ENCODE measurements at regions not wholly inside any gene's neighbourhood (a gene's known extent, or its start where the extent isn't known, plus 50 kb on each side); places are given as distances from the start of the nearest gene placed in this dataset.

GRCh38 chr12:42904683-42905418 lies 315.3 kb upstream of the PRICKLE1 start:
- no peaks in the 10 kb centered on the region for H3K79me2 ChIP-seq (ENCODE audit: control insufficient read depth, insufficient read depth, low read length)
- H3K27me3 ChIP-seq (replicated peaks in 1 of 2; ENCODE audit: control insufficient read depth in 2 of 2, insufficient read depth in 2 of 2, low read length in 1 of 2) = no peaks in the 10 kb centered on the region
- no peak overlapping the region for H2AFZ ChIP-seq (ENCODE audit: control insufficient read depth, low read depth, low read length)
- no peak overlapping the region for H3K4me3 ChIP-seq
- no peaks in the 10 kb centered on the region for H3K36me3 ChIP-seq (ENCODE audit: control insufficient read depth in 2 of 2, insufficient read depth in 2 of 2, low read length in 1 of 2)
- no peak for DNase-seq (ENCODE audit: low read depth, low spot score)
- no peaks in the 10 kb centered on the region for H3K4me1 ChIP-seq (ENCODE audit: control insufficient read depth, insufficient read depth, low read length)
- SMC1A ChIA-PET (ENCODE audit: uncharacterized antibody, unreplicated experiment) = interaction anchor here (0.7 kb wide), 1 partner anchor 22 kb away, joined by 3 read pairs; no protein-coding TSS in a partner anchor
- H3K9me3 ChIP-seq (replicated peaks; ENCODE audit: control insufficient read depth, insufficient read depth, low read length) = no peaks in the 10 kb centered on the region
- no TSS peak for BruUV-seq (replicated peaks)
- H3K27ac ChIP-seq (ENCODE audit: control insufficient read depth, insufficient read depth) = no peak overlapping the region
- no peaks in the 10 kb centered on the region for H4K20me1 ChIP-seq (ENCODE audit: control insufficient read depth, insufficient read depth)
- POLR2A ChIA-PET = no interaction called here
- RAD21 ChIA-PET (ENCODE audit: unreplicated experiment) = no interaction called here
- no peak overlapping the region for H3K4me2 ChIP-seq (ENCODE audit: control insufficient read depth, insufficient read depth)
- H3K9ac ChIP-seq (ENCODE audit: control insufficient read depth, insufficient read depth, low read length) = no peak overlapping the region
- in situ Hi-C loops (cut with MboI) = no loop called here
- WGBS (ENCODE audit: insufficient coverage, insufficient replicate concordance, low lambda C conversion rate, missing lambda C conversion rate) = 36% methylated on average over 12 of the region's 12 CpGs
- intact Hi-C loops (cut with micrococcal nuclease; ENCODE audit: unreplicated experiment) = no loop called here
- TF ChIP-seq NFYB (IDR thresholded peaks at IDR 0.05; ENCODE audit: insufficient read depth, low read depth, low read length) = no peak
- no peak for TF ChIP-seq EED (IDR thresholded peaks at IDR 0.05; ENCODE audit: low read depth)
- TF ChIP-seq, protein P1, sequence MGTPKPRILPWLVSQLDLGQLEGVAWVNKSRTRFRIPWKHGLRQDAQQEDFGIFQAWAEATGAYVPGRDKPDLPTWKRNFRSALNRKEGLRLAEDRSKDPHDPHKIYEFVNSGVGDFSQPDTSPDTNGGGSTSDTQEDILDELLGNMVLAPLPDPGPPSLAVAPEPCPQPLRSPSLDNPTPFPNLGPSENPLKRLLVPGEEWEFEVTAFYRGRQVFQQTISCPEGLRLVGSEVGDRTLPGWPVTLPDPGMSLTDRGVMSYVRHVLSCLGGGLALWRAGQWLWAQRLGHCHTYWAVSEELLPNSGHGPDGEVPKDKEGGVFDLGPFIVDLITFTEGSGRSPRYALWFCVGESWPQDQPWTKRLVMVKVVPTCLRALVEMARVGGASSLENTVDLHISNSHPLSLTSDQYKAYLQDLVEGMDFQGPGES (IDR thresholded peaks at IDR 0.05) = no peak
- CTCF ChIA-PET = no interaction called here
- ATAC-seq = no peak
- FAIRE-seq = no peak

DNA sequence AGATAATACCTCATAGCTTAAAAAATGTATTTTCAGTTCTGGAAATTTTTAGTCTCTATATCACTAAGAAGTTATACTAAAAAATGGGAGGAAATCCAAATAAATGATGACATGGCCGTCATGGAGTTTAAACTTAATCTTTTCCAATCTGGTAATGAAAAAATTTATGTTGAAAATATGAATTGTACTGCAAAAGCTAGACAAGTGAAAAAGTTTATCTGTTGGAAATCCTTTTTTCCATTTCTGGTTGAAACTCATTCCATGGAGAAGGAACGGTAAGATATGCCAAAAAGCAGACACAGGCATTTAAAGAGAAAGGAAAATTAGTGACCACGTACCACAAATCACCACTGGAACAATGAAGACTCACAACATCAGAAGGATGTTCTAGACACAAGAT lies 314.2 kb upstream of the PRICKLE1 start:
- RAD21 ChIA-PET (ENCODE audit: unreplicated experiment) = no interaction called here
- Histone ChIP-seq H3K27ac (ENCODE audit: control insufficient read depth, insufficient read depth) (no peak overlapping the region), H3K4me2 (ENCODE audit: control insufficient read depth, insufficient read depth) (no peak overlapping the region), H2AFZ (ENCODE audit: control insufficient read depth, low read depth, low read length) (no peak overlapping the region), H3K27me3 (replicated peaks in 1 of 2; ENCODE audit: control insufficient read depth in 2 of 2, insufficient read depth in 2 of 2, low read length in 1 of 2) (no peaks in the 10 kb centered on the region), H4K20me1 (ENCODE audit: control insufficient read depth, insufficient read depth) (no peaks in the 10 kb centered on the region), H3K79me2 (ENCODE audit: control insufficient read depth, insufficient read depth, low read length) (no peaks in the 10 kb centered on the region), H3K9ac (ENCODE audit: control insufficient read depth, insufficient read depth, low read length) (no peak overlapping the region), H3K4me3 (no peak overlapping the region), H3K36me3 (ENCODE audit: control insufficient read depth in 2 of 2, insufficient read depth in 2 of 2, low read length in 1 of 2) (no peaks in the 10 kb centered on the region), H3K9me3 (replicated peaks; ENCODE audit: control insufficient read depth, insufficient read depth, low read length) (no peaks in the 10 kb centered on the region), H3K4me1 (ENCODE audit: control insufficient read depth, insufficient read depth, low read length) (no peaks in the 10 kb centered on the region)
- no peak for FAIRE-seq
- DNase-seq (ENCODE audit: low read depth, low spot score) = no peak
- no TSS peak for BruUV-seq (replicated peaks)
- intact Hi-C loops (cut with micrococcal nuclease; ENCODE audit: unreplicated experiment) (no loop called here), in situ Hi-C loops (cut with MboI) (no loop called here)
- POLR2A ChIA-PET = no interaction called here
- CTCF ChIA-PET = interaction anchor here (0.6 kb wide), 1 partner anchor 1631 kb away, joined by 3 read pairs; no protein-coding TSS in a partner anchor
- 53% methylated on average over 3 of the region's 3 CpGs for WGBS (ENCODE audit: insufficient coverage, insufficient replicate concordance, low lambda C conversion rate, missing lambda C conversion rate)
- no peak for ATAC-seq
- SMC1A ChIA-PET (ENCODE audit: uncharacterized antibody, unreplicated experiment) = no interaction called here
- no peak for TF ChIP-seq TCF12 (IDR thresholded peaks at IDR 0.05; ENCODE audit: low read depth, low read length)
- TF ChIP-seq SIN3A (IDR thresholded peaks at IDR 0.05; ENCODE audit: low read depth, low read length) = no peak
- TF ChIP-seq STAT3 (IDR thresholded peaks at IDR 0.05; ENCODE audit: low read depth, low read length) = no peak
- TF ChIP-seq EZH2 (IDR thresholded peaks at IDR 0.05; ENCODE audit: borderline replicate concordance, control insufficient read depth, low read depth, low read length) = no peak
- no peak for TF ChIP-seq MEF2A (IDR thresholded peaks at IDR 0.05; ENCODE audit: insufficient read depth, low read depth, low read length)
- TF ChIP-seq, protein P2, sequence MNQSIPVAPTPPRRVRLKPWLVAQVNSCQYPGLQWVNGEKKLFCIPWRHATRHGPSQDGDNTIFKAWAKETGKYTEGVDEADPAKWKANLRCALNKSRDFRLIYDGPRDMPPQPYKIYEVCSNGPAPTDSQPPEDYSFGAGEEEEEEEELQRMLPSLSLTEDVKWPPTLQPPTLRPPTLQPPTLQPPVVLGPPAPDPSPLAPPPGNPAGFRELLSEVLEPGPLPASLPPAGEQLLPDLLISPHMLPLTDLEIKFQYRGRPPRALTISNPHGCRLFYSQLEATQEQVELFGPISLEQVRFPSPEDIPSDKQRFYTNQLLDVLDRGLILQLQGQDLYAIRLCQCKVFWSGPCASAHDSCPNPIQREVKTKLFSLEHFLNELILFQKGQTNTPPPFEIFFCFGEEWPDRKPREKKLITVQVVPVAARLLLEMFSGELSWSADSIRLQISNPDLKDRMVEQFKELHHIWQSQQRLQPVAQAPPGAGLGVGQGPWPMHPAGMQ (IDR thresholded peaks at IDR 0.05; ENCODE audit: borderline replicate concordance) = no peak
- no peak for TF ChIP-seq ZNF24 (IDR thresholded peaks at IDR 0.05)
- TF ChIP-seq MTA3 (IDR thresholded peaks at IDR 0.05; ENCODE audit: borderline replicate concordance, low read length) = no peak
- no peak for TF ChIP-seq ETV6 (conservative IDR thresholded peaks at IDR 0.05 in 1 of 2, IDR thresholded peaks at IDR 0.05 in 1 of 2; ENCODE audit: borderline replicate concordance in 1 of 2, low read depth in 1 of 2)
- no peak for TF ChIP-seq DPF2 (IDR thresholded peaks at IDR 0.05)
- no peak for TF ChIP-seq NFIC (IDR thresholded peaks at IDR 0.05; ENCODE audit: low read depth, low read length)
- no peak for TF ChIP-seq MXI1 (IDR thresholded peaks at IDR 0.05; ENCODE audit: low read depth, low read length)
- no peak for TF ChIP-seq CEBPB (IDR thresholded peaks at IDR 0.05; ENCODE audit: borderline replicate concordance in 1 of 2, low read depth in 2 of 2, low read length in 2 of 2)
- TF ChIP-seq ZZZ3 (IDR thresholded peaks at IDR 0.05; ENCODE audit: control insufficient read depth, insufficient read length, low read depth) = no peak

All from GM12878 (cell line).